CD4-positive, CD25-positive, alpha-beta regulatory T cell (primary cell): ENCODE measurements at regions not wholly inside any gene's neighbourhood (a gene's known extent, or its start where the extent isn't known, plus 50 kb on each side); places are given as distances from the start of the nearest gene placed in this dataset.

Experiments used
- ATAC-seq, 2 donors: fragments of 150-1000 bp; cut with Tn5 transposase; one replicate each; pipeline ENCODE4 v1.10.0; 2021; ENCODE audit warnings: low read depth in 2 of 2, moderate number of reproducible peaks in 2 of 2, moderate library complexity in 1 of 2
- DNase-seq, 3 donors: peaks; one replicate each; pipeline versions ENCODE4 v3.0.0 to v3.0.0-alpha.2; 2012 to 2022; ENCODE audit warnings: mixed read lengths in 1 of 3
- H3K27ac ChIP-seq: one replicate; pipeline ENCODE4 v1.7.0; 2013; ENCODE audit warnings: mild to moderate bottlenecking, low read length; ENCODE audit not compliant: insufficient read depth, poor library complexity, severe bottlenecking
- H3K27me3 ChIP-seq: one replicate; pipeline ENCODE4 v1.7.0; 2013; ENCODE audit warnings: low read length; ENCODE audit not compliant: control insufficient read depth, insufficient read depth
- H3K36me3 ChIP-seq: one replicate; pipeline ENCODE4 v1.7.0; 2013; ENCODE audit warnings: mild to moderate bottlenecking, low read length, moderate library complexity; ENCODE audit not compliant: control insufficient read depth, insufficient read depth
- H3K4me1 ChIP-seq: 2 replicates; pipeline ENCODE4 v1.7.0; 2013; ENCODE audit warnings: mild to moderate bottlenecking, low read length; ENCODE audit not compliant: insufficient read depth, control insufficient read depth, poor library complexity, severe bottlenecking
- H3K4me3 ChIP-seq: one replicate; pipeline ENCODE4 v1.7.0; 2013; ENCODE audit warnings: low read depth, mild to moderate bottlenecking, low read length, moderate library complexity
- H3K9me3 ChIP-seq, 2 experiments: 1 replicate in 1 of 2; 2 replicates in 1 of 2; pipeline ENCODE4 v1.7.0; 2013; ENCODE audit warnings: low read length in 2 of 2, mild to moderate bottlenecking in 1 of 2, moderate library complexity in 1 of 2; ENCODE audit not compliant: control insufficient read depth in 2 of 2
- H3K27ac Mint-ChIP-seq, 3 donors: one replicate each; pipeline ENCODE4 v1.8.0; 2020 to 2022; ENCODE audit warnings: mild to moderate bottlenecking in 3 of 3, mixed read lengths in 3 of 3, moderate library complexity in 2 of 3
- H3K27me3 Mint-ChIP-seq: one replicate; pipeline ENCODE4 v1.8.0; 2022; ENCODE audit warnings: mild to moderate bottlenecking, mixed read lengths
- H3K36me3 Mint-ChIP-seq: one replicate; pipeline ENCODE4 v1.8.0; 2020; ENCODE audit warnings: mixed read lengths
- H3K4me1 Mint-ChIP-seq, 4 donors: one replicate each; pipeline ENCODE4 v1.8.0; 2020 to 2022; ENCODE audit warnings: mixed read lengths in 4 of 4, mild to moderate bottlenecking in 1 of 4
- H3K4me3 Mint-ChIP-seq, 4 donors: one replicate each; pipeline ENCODE4 v1.8.0; 2020 to 2022; ENCODE audit warnings: mild to moderate bottlenecking in 4 of 4, mixed read lengths in 4 of 4, moderate library complexity in 3 of 4
- H3K9me3 Mint-ChIP-seq, 7 donors: one replicate each; pipeline ENCODE4 v1.8.0; 2020 to 2022; ENCODE audit warnings: mixed read lengths in 7 of 7, mild to moderate bottlenecking in 3 of 7, moderate library complexity in 2 of 7

- no peak overlapping the region for H3K27ac ChIP-seq
- no peaks in the 10 kb centered on the region for H3K36me3 ChIP-seq
- ATAC-seq (no peak), DNase-seq (no peak)
- H3K27me3 Mint-ChIP-seq, result peaks cover 5% of the 10 kb centered on the region
- H3K9me3 Mint-ChIP-seq, result peaks cover 0 to 5% (median 1%) of the 10 kb centered on the region in 7 donors
- H3K9me3 ChIP-seq, result no peaks in the 10 kb centered on the region
- no peaks in the 10 kb centered on the region for H3K4me1 Mint-ChIP-seq
- no peak overlapping the region for H3K4me3 ChIP-seq
- no peaks in the 10 kb centered on the region for H3K27me3 ChIP-seq
- no peaks in the 10 kb centered on the region for H3K36me3 Mint-ChIP-seq
- H3K4me3 Mint-ChIP-seq, result no peak overlapping the region
- no peak overlapping the region for H3K27ac Mint-ChIP-seq
- no peaks in the 10 kb centered on the region for H3K4me1 ChIP-seq
Observed at GRCh38 chr2:216942465-216942864, 82.6 kb upstream of the TNP1 start.

DNA sequence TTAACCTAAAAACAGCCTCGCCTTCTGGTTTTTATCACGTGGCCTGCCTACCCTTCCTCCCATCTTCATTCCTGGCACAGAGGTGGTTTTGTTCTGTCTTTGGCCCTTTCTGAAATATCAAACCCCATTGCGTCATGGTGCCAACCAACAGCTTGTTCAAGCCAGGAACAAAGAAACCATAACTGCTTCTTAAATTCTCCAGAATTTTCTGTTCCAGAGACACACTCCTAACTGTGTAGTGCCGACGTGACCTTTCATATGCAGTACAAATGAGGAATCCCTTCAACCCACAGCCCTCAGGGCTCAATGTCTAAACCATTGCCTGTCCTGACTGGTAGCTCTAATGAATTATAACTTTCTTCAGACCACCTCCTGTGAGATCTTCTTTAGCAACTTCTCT is 82.2 kb upstream of the TNP1 start:
- Histone ChIP-seq H3K4me3 (no peak overlapping the region), H3K27me3 (no peaks in the 10 kb centered on the region), H3K9me3 (no peaks in the 10 kb centered on the region), H3K4me1 (no peaks in the 10 kb centered on the region), H3K27ac (no peak overlapping the region), H3K36me3 (no peaks in the 10 kb centered on the region)
- ATAC-seq, result no peak
- no peaks in the 10 kb centered on the region for H3K4me1 Mint-ChIP-seq
- H3K36me3 Mint-ChIP-seq, result no peaks in the 10 kb centered on the region
- DNase-seq, result no peak
- H3K27ac Mint-ChIP-seq, result no peak overlapping the region
- H3K27me3 Mint-ChIP-seq, result peaks cover 5% of the 10 kb centered on the region
- H3K4me3 Mint-ChIP-seq, result no peak overlapping the region
- H3K9me3 Mint-ChIP-seq, result peaks cover 0 to 5% (median 1%) of the 10 kb centered on the region in 7 donors

DNA sequence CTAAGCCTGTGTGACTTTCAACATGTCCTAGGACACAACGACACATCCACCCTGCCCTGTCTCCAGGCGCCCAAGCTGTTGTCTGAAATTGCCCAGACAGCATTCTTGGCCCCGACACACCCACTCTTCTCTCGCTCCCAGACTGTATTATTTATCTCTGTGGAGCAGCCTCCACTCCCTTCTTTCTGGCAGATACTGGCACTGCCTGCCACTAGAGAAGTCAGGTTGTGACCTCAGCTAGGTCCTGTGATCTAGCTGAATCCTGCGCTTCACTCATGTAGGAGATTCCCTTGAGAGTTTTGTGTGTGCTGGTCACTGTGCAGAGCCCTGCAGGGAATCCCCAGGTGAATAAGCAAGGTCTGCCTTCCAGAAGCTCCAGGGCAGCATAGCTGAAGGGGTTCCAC is 77.1 kb upstream of the TNP1 start:
- Mint-ChIP-seq H3K4me1 (no peaks in the 10 kb centered on the region), H3K27me3 (no peaks in the 10 kb centered on the region), H3K27ac (no peak overlapping the region), H3K9me3 (peaks cover 0 to 5% (median 0%) of the 10 kb centered on the region in 7 donors), H3K4me3 (no peak overlapping the region), H3K36me3 (no peaks in the 10 kb centered on the region)
- H3K4me3 ChIP-seq, result no peak overlapping the region
- no peaks in the 10 kb centered on the region for H3K36me3 ChIP-seq
- ATAC-seq (no peak), DNase-seq (no peak)
- no peaks in the 10 kb centered on the region for H3K9me3 ChIP-seq
- no peaks in the 10 kb centered on the region for H3K4me1 ChIP-seq
- H3K27ac ChIP-seq, result no peak overlapping the region
- no peaks in the 10 kb centered on the region for H3K27me3 ChIP-seq

GRCh38 chr2:216934623-216935022 is 74.8 kb upstream of the TNP1 start:
- Mint-ChIP-seq H3K36me3 (no peaks in the 10 kb centered on the region), H3K27me3 (no peaks in the 10 kb centered on the region), H3K4me3 (no peak overlapping the region), H3K9me3 (peaks cover 0 to 3% (median 0%) of the 10 kb centered on the region in 7 donors), H3K4me1 (no peaks in the 10 kb centered on the region), H3K27ac (no peak overlapping the region)
- no peaks in the 10 kb centered on the region for H3K4me1 ChIP-seq
- ATAC-seq (no peak), DNase-seq (no peak)
- no peaks in the 10 kb centered on the region for H3K27me3 ChIP-seq
- H3K4me3 ChIP-seq, result no peak overlapping the region
- no peaks in the 10 kb centered on the region for H3K36me3 ChIP-seq
- H3K27ac ChIP-seq, result no peak overlapping the region
- H3K9me3 ChIP-seq, result no peaks in the 10 kb centered on the region

DNA sequence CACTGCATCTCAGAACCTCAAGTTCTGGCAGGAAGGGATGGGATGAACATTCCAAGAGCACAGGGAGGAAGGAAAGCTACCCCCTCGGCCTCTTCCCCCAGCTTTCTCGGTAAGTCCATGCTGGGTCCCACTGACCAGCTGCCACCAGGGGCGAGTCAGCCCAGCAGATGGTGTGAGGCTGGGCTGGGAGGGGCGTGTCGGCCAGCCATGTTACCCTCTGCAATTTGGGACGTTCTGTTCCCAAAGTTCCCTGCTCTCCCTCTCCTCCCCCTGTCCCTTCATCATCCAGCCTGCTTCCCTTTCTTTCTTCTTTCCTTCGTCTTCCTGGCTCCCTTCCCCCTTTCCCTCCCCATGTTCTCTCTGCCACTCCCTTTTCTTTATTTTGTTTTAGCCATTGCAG is 74.3 kb upstream of the TNP1 start:
- no peaks in the 10 kb centered on the region for H3K36me3 Mint-ChIP-seq
- Histone ChIP-seq H3K4me3 (no peak overlapping the region), H3K27me3 (no peaks in the 10 kb centered on the region), H3K4me1 (no peaks in the 10 kb centered on the region), H3K27ac (no peak overlapping the region), H3K9me3 (no peaks in the 10 kb centered on the region), H3K36me3 (no peaks in the 10 kb centered on the region)
- DNase-seq (no peak), ATAC-seq (no peak)
- H3K4me3 Mint-ChIP-seq, result no peak overlapping the region
- H3K27me3 Mint-ChIP-seq, result no peaks in the 10 kb centered on the region
- H3K4me1 Mint-ChIP-seq, result no peaks in the 10 kb centered on the region
- H3K9me3 Mint-ChIP-seq, result peaks cover 0 to 5% (median 0%) of the 10 kb centered on the region in 7 donors
- H3K27ac Mint-ChIP-seq, result no peak overlapping the region

DNA sequence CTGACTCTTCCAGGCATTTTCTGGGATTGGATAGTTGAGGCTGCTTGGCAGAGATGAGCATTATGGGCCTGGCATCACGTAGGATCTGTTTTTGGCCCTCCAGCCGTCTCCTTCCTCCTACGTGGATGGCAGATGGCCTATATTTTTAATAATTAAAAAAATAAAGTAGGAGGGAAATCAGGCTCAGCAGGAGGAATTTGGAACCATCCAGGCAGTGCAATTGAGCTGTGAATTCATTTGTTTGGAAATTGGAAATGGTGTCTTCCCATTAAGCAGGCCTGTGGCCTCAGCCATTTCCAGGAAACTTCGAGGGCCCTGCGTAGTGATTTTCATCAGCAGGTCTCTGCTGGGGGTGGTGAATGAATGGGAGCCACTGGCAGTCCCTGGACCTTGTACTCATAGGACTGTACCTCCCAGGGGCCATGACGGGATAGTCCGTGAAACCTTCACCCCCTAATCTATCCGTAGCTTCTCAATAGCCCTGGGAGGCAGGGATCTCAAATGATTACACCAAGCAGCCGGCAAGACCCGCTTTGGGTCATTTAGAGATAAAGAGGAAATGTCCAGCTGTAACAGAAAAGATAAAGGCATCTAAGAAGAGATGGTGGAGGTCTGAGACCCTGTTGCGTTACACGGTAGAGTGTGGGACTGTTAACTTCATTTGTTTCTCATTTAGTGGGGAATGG is 73.1 kb upstream of the TNP1 start:
- DNase-seq, result no peak
- no peak for ATAC-seq

DNA sequence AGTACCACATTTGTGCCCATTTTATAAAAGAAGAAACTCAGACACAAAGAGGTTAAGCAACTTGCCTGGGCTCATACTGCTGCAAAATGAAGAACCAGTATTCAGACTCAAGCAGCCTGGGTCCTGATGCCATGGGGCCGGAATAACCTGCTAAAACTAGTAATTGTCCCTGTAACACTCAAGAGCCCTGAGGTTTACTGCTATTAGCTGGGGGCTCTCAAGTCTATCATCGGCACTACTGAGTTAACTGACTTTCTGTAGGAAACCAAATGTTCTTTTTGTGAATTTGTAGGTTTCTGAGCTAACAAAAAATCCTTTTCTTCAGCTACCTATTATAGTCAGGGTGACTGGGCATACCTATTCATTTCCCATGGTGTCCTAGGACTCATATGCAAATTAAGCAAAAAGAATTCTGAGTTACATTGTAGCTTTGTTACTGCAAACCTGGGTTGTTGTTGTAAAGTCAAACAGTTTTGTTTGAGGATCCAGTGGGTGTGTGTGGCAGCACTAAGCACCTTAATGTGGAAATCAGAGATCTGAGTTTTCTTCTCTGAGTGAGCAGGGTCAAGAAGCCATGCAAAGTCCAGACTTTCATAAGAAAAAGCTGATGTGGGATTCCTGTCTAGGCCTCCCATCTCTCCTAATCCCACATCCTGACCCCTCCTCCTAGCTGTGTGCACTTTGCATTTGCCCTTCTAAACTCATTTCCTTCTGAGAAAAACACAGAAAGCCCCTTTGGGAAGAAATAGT is 72.4 kb upstream of the TNP1 start:
- Histone ChIP-seq H3K27me3 (no peaks in the 10 kb centered on the region), H3K9me3 (no peaks in the 10 kb centered on the region), H3K27ac (no peak overlapping the region), H3K4me3 (no peak overlapping the region), H3K4me1 (no peaks in the 10 kb centered on the region), H3K36me3 (no peaks in the 10 kb centered on the region)
- Mint-ChIP-seq H3K4me1 (no peaks in the 10 kb centered on the region), H3K9me3 (peaks cover 0 to 5% (median 0%) of the 10 kb centered on the region in 7 donors), H3K36me3 (no peaks in the 10 kb centered on the region), H3K27ac (no peak overlapping the region), H3K4me3 (no peak overlapping the region), H3K27me3 (no peaks in the 10 kb centered on the region)
- ATAC-seq (no peak), DNase-seq (no peak)

More for the DNA sequence above, 73.1 kb upstream of the TNP1 start:
- Mint-ChIP-seq H3K27ac (no peak overlapping the region), H3K9me3 (peaks cover 0 to 5% (median 0%) of the 10 kb centered on the region in 7 donors), H3K27me3 (no peaks in the 10 kb centered on the region), H3K4me3 (no peak overlapping the region), H3K36me3 (no peaks in the 10 kb centered on the region), H3K4me1 (no peaks in the 10 kb centered on the region)
- H3K4me3 ChIP-seq, result no peak overlapping the region
- no peaks in the 10 kb centered on the region for H3K9me3 ChIP-seq
- H3K4me1 ChIP-seq, result no peaks in the 10 kb centered on the region
- H3K36me3 ChIP-seq, result no peaks in the 10 kb centered on the region
- no peaks in the 10 kb centered on the region for H3K27me3 ChIP-seq
- H3K27ac ChIP-seq, result no peak overlapping the region

DNA sequence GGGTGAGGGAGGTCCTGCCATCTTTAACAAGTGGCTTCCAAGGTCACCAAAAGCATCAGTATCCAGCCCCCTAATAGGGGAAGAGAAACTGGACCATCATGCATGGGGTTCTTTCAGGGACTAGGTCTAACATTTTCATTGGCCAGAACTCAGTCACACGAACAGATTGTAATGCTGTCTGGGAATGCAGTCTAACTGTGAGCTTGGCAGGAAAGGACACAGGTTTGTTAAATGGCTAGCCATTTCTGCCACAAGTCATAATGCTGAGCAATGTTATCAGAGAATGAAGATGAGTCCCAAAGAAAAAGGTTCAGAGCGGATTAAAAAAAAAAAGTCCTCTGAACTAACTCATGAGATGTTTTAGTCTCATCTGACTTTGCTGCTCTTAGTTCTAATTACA is 70.9 kb upstream of the TNP1 start:
- no peaks in the 10 kb centered on the region for H3K9me3 ChIP-seq
- no peak overlapping the region for H3K4me3 Mint-ChIP-seq
- H3K36me3 Mint-ChIP-seq, result no peaks in the 10 kb centered on the region
- no peak for DNase-seq
- no peak overlapping the region for H3K27ac ChIP-seq
- no peaks in the 10 kb centered on the region for H3K27me3 ChIP-seq
- H3K9me3 Mint-ChIP-seq, result peaks cover 0 to 5% (median 0%) of the 10 kb centered on the region in 7 donors
- H3K27me3 Mint-ChIP-seq, result no peaks in the 10 kb centered on the region
- no peaks in the 10 kb centered on the region for H3K4me1 Mint-ChIP-seq
- no peaks in the 10 kb centered on the region for H3K36me3 ChIP-seq
- H3K4me3 ChIP-seq, result no peak overlapping the region
- no peak for ATAC-seq
- H3K4me1 ChIP-seq, result no peaks in the 10 kb centered on the region
- no peak overlapping the region for H3K27ac Mint-ChIP-seq
